HG03575 (cell line): ENCODE measurements at regions not wholly inside any gene's neighbourhood (a gene's known extent, or its start where the extent isn't known, plus 50 kb on each side); places are given as distances from the start of the nearest gene placed in this dataset.
"Not testable (repeated sequence)": the region's sequence is repeated elsewhere in the genome, so short reads cannot be mapped to it uniquely, and the experiment has no call there.

ENCODE experiments used
- ATAC-seq: cut with Tn5 transposase; IDR thresholded peaks from one replicate; pipeline ENCODE4 v1.9.1; 2021; ENCODE audit not compliant: unreplicated experiment, insufficient number of reproducible peaks, low FRiP score; ENCODE audit errors: extremely low read depth

DNA sequence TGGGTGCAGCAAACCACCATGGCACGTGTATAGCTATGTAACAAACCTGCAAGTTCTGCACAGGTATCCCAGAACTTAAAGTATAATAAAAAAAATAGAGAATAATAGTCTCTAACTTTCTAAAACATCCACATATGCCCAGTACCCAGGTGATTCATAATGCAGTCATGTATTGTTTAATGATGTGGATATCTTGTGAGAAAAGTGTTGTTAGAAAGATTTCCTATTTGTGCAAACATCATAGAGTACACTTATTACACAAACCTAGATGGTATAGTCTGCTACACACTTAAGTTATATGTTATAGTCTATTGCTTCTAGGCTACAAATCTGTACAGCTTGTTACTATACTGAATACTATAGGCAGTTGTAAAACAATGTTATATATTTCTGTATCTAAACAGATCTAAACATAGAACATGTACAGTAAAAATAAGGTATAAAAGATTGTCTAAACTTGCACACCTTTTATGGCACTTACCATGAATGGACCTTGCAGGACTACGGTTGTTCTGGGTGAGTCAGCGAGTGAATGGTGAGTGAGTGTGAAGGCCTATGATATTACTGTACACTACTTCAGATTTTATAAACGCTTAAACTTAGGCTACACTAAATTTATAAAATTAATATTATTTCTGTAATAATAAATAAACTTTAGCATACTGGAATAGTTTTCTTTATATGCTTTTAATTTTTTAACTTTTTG lies 232.2 kb upstream of the SLIT2 start:
- ATAC-seq = no peak

DNA sequence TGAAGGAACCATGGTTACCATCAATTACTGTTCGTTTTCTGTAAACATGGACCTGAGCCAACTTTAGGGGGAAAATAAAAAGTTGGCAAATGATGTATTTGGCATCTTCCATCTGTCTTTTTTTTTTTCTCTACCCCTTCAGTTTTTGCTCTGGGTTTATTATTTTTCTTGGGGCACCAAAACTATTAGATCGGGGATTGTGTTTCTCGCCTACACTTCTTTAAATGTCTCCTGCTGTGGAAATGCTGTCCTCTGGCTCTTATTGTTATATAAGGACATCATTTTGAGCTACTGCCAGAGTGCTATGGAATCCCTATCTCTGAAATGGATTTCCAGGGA lies 234.0 kb upstream of the SLIT2 start:
- no peak for ATAC-seq

DNA sequence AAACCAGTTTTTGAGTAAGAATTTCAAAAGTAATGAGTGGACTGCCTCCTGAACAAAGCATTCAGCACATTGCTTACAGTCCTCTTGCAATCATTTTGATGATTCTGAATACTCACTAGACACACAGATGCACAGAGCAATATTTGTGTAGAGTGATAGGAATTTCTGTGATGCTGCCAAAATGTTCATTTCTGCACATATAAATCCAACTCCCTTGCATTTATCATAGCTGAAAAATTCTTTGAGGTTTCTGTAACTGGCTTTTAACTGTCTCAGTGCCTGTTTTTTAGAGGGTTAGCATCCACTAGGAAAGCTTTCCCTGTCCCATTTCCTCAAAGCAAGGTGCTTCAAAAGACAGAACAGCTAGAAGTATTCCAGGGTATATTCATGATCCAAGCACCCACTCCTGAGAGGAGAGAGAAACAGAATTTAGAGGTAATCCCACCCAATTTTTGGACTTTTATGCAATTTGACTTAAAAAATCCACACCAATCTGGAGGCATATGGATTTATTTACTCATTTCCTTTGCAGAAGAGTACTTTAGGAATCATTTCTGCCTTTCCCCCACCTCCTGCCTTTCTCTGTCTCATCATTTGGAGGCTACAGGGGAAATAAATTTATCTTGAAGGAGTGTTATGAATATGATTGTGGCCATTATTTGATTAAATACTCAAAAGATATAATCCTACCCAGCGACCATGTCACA lies 234.5 kb upstream of the SLIT2 start:
- no peak for ATAC-seq

DNA sequence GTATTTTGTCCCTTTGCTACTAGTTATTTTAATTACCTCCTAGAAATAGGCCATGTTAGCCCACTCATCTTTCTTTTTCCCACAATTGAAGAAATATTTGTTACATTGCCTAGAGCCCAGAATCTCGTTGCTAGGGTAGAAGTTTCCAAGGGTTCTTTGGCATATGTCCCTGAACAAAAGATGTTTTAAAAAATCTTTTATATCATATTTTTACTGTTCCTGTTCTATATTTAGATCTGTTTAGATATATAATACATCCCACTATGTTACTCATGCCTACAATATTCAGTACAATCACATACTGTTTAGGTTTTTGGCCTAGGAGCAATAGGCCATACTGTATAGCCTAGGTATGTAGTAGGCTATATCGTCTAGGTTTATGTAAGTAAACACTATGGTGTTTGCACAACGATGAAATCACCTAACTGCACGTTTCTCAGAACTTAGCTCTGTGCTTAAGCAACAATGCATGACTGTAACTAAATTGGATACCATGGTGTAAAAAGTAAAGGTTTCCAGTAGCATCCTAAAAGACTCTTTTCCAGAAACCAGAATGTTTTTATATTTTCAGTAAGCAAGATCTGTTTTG lies 236.0 kb upstream of the SLIT2 start:
- ATAC-seq = no peak

DNA sequence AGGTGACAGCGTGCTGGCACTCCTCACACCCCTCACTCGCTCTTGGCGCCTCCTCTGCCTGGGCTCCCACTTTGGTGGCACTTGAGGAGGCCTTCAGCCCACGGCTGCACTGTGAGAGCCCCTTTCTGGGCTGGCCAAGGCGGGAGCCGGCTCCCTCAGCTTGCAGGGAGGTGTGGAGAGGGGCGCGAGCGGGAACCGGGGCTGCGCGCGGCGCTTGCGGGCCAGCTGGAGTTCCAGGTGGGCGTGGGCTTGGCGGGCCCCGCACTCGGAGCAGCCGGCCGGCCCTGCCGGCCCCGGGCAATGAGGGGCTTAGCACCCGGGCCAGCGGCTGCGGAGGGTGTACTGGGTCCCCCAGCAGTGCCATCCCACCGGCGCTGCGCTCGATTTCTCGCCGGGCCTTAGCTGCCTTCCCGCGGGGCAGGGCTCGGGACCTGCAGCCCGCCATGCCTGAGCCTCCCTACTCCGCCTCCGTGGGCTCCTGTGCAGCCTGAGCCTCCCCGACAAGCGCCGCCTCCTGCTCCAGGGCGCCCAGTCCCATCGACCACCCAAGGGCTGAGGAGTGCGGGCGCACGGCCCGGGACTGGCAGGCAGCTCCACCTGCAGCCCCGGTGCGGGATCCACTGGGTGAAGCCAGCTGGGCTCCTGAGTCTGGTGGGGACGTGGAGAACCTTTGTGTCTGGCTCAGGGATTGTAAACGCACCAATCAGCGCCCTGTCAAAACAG lies 247.7 kb upstream of the SLIT2 start:
- not testable (repeated sequence) for ATAC-seq

DNA sequence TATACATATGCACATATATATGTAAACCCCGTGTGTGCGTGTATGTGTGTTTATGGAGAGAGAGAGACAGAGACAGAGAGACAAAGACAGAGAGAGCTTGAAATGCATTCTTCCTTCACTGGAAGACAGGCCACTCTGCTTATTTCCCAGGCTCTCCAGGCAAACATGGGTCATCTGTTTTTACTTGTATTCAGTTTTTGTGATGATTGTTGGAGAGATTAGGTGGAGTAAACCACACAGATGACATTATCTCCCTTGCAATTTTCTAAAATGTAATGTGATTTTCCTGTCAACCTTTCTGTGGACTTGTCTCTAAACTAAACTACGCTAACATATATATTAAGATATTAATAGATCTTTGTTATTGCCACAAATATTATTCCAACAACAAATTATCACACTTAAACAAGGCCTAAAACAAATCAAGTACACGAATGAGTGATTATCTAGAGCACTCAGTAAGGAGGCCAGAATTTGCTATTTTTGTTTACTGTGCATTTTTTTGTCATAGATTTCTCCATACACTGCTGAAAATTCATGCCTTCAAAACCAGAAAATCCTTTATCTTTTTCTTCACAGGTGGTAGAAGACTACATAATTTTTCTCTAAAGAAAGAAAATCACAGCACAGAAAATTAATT lies 251.8 kb upstream of the SLIT2 start:
- ATAC-seq = no peak

DNA sequence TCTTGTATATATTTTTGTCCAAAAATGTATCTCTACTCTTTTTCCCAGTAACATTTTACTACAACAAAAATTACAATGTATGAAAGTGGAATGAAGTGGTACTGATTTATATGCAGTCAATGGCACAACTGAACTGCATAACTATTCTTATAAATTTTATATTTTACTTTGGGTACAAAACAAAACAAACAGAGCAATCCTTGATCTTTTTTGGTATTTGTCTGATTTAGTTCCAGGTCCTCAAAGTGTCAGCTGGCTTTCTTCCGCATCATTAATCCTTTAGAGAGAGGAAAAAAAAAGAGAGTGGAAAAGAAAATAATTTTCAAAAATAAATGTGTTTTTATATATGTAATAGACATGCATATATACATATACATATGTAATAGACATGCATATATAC lies 252.4 kb upstream of the SLIT2 start:
- no peak for ATAC-seq

DNA sequence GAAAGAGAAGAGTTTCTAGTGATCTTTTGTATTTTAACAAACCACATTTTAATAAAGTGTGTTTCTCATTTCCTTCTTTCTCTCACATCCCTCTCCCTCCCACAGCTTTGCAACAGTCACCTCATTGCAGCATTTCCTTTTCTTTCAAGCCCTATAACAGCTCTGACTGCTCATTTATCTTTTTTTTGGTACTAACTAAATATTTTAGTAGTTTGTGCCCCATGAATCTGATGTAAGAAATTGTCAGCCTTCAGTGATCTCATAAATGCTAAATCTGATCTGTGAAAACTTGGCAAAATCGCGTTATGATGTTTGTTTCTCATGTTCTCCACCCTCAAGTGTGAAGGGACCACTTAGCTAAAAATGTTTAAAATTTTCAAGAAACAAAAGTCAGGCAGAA lies 258.5 kb upstream of the SLIT2 start:
- ATAC-seq = no peak

DNA sequence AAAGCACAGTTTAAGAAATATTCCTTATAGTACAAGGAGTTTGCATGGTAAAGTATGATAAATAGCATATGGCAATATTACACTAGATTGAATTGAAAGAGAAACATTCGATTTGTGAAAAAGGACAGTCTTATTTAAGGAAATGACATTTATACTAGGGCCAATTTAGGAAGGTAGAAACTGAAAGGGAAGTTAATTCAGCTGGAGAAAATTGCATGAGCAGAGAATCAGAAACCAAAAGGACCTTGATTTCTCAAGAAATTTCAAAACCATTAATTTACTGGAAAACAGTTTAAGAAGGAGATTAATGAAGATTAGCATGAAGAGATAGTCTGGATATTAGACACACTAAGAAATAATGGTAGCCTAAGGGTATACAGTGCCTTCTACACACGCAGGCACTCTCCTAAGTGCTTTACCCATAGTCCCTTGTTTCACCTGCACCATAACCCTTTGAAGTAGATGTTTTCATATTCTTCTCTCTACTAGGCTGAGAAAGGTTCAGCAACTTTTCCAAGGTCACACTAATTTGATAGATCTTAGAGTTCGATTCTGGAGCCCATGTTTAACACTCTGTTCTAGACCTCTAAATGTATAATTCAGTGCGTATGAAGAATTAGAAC lies 259.1 kb upstream of the SLIT2 start:
- no peak for ATAC-seq

DNA sequence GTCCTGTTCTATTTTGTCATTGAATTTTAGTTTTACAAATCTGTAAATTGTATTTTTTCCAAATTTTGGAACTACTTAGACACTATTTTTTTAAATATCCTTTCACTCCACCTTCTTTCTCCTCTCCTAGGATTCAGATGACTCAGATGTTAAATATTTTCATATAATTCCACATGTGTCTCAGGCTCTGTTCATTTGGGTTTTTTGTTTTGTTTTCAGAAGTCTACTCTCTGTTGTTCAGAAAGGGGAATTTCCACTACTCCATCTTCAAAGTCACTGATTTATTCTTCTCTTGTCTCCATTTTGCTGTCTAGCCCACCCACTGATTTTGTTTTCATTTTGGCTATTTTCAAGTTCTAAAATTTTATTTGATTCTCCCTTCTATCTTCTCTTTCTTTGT lies 264.0 kb upstream of the SLIT2 start:
- no peak for ATAC-seq

DNA sequence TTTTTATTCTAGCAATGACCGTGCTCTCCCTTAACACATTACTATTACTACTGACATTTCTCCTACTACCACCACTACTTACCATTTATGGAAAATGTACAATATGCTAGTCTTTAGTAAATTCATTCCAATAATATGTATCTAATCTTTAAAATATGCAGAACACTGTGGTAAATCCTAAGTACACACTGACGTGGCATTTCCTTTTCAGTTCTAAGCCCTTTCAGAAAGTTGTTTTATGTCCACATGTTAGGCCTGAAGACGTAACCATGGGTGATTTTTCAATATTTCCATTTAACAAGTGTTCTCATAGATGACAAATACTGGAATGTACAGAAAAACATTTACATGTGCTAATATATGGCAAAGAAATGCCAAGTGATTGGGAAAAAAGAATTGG lies 268.6 kb upstream of the SLIT2 start:
- ATAC-seq = no peak

DNA sequence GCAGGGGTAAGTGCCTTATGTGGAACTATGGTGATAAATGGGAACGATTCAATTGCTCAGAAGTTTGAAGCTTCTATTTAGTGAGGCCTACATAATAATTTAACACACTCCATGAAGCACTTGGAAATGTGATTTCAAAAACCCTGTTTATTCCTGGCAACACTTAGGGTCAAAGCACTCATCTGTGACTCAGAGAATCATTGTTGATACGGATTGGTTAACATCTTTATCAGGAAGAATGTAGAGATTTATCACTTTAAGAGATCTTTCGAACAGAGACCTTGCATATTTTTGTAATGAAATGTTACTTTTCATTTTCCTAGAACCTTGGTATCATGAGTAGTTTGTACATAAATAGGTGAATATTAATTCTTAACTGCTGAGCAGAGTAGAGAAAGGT lies 269.1 kb upstream of the SLIT2 start:
- no peak for ATAC-seq

DNA sequence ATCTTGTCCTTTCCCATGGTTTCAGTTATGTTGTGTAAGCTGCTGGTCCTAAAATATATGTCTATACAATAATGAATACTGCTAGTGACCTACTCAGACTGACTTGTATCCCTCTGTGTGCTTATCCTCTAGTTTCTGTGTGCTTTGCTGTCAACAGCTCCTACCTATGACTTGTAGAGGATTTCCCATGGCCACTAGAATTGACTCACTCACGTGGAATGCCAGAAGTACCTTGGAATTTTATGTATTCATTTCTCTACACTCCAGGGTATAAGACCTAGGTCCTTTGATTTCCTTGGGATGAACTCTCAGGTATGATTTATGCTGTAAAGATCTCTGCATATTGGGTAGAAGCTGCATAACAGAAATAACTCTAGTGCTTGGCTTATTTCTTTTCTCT lies 279.9 kb upstream of the SLIT2 start:
- ATAC-seq = no peak

DNA sequence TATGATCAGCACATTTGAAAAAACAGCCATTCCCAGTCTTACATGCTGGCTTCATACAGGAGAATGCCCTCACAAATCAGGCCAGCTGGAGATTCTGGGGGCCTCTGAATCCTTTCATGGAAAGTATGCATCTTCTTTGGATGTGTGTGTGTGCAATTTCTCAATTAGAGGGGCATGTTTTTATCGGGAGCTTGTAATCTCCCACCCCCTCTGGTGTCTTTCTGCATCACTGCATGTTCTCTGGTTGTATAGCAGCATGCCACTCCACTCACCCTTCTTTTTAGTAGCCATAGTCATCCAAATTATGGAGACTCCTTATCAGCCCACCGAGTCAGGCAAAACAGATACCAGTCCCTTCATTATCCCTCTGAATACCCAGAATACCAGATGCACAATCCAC lies 282.2 kb upstream of the SLIT2 start:
- ATAC-seq = no peak

DNA sequence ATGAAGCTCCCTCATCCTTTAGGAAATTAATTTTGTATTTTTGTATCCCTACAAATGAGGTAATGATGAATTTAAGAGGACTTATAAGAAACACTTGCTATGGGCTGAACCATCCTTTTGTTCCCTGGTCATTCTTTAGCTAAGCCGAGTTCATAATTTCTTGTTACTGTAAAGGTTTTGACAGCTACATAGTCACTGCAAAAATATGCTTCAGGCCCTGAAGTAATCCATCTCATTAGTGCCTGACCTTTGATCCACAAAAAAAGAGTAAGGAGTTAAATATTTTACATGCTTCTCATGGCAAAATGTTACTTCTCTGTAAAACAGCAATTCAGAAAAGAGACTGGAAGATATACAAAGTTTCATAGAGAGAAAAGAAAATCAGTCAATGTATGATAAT lies 290.6 kb upstream of the SLIT2 start:
- ATAC-seq = no peak

DNA sequence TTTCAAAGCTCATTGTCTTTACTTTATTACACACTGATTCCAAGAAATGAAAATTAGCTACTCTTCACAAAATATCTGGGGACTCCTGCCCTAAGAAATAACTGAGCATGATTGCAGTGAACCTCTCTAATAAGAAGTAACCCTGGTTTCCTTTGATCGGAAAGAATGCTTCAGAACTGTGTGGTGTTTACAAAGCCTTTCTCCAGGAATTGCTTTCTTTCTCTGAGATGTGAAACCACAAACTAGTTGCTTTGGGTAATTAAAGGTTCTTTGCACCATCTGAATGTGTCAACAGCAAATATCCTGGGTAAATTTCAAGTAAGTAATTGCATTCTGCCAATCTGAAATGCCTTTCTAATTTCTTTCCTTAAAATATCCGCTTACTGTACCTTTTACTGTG lies 292.9 kb upstream of the SLIT2 start:
- no peak for ATAC-seq

DNA sequence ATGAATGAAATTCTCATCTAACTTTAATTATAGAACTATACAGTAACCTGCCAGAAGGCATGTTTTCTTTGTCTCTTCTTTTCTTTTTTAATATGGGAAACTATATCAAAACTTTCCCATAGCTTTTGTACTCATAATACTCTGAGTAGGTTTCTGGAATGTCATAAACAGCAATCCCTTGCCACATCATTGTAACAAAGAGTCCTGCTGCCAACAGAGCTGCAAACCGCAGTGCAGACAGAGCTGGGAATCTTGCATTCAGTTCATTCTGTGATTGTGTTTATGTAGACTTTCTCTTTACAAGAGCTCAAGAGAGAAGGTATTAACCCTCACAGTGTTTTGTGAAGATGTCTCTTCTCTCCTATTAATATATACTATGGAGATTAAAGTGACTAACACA lies 304.4 kb upstream of the SLIT2 start:
- ATAC-seq = no peak

DNA sequence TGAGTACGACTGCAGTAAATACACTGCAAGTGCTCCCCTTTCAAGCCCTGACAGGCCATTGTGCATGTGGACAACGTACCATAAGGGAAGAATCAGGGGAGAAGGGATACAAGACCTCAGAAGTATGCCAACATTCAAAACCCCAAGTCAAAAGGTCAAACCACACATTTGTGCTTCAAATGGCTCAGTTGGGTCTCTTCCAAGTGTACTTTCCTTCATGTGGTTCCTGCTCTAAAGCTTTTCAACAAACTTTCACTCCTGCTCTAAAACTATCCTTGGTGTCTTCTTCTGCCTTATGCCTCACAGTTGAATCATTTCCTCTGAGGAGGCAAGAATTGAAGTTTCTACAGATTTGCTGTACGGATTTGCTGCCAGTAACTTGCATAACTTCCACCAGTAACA lies 305.7 kb upstream of the SLIT2 start:
- ATAC-seq = no peak

DNA sequence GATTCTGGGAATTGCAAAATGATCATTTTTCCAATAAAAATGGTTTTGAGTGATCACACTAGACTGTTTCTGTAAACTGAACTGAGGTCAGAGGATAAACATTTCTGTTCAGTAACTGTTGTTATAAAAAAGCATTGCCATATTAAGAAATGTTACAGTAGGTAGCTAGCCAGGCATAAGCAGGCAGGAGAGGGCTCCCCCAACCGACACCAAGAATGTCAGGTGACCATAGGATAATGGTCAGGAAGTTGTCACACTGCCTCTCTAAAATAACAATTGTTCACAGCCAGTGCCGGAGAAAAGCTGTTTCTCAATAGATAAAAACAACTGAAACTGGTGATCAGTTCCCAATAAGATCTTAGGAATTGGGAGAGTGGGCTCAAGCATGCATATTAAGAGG lies 306.2 kb upstream of the SLIT2 start:
- ATAC-seq = no peak
